Activated T-helper 2 cell treated with anti-CD3 and anti-CD28 coated beads, Interferon-gamma antibody, Interleukin-2, Interleukin-4, amounts not matched to agents 10 μg/mL and 5 μg/mL and 100 μg/mL, durations not matched to agents 14 hours and 24 hours and 36 hours (primary cell): ENCODE measurements at regions not wholly inside any gene's neighbourhood (a gene's known extent, or its start where the extent isn't known, plus 50 kb on each side); places are given as distances from the start of the nearest gene placed in this dataset.
"Not testable (repeated sequence)": the region's sequence is repeated elsewhere in the genome, so short reads cannot be mapped to it uniquely, and the experiment has no call there.

Experiments
- DNase-seq: peaks from one replicate; pipeline ENCODE4 v3.0.0; 2021; ENCODE audit warnings: low spot score
- H3K27ac Mint-ChIP-seq: one replicate; pipeline ENCODE4 v1.8.0; 2021; ENCODE audit warnings: mixed read lengths
- H3K27me3 Mint-ChIP-seq: one replicate; pipeline ENCODE4 v1.8.0; 2021; ENCODE audit warnings: low read depth, mixed read lengths
- H3K36me3 Mint-ChIP-seq: one replicate; pipeline ENCODE4 v1.8.0; 2021; ENCODE audit warnings: low read depth, mixed read lengths
- H3K4me1 Mint-ChIP-seq: one replicate; pipeline ENCODE4 v1.8.0; 2021; ENCODE audit warnings: low read depth, mixed read lengths
- H3K4me3 Mint-ChIP-seq: one replicate; pipeline ENCODE4 v1.8.0; 2021; ENCODE audit warnings: low read depth, mild to moderate bottlenecking, moderate library complexity, mixed read lengths
- H3K9me3 Mint-ChIP-seq: one replicate; pipeline ENCODE4 v1.8.0; 2021; ENCODE audit warnings: mixed read lengths
- intact Hi-C: fragments of 100-400 bp; cut with micrococcal nuclease; formaldehyde crosslinking; loops from one replicate; pipeline ENCODE4 v1.15.1; 2023

DNA sequence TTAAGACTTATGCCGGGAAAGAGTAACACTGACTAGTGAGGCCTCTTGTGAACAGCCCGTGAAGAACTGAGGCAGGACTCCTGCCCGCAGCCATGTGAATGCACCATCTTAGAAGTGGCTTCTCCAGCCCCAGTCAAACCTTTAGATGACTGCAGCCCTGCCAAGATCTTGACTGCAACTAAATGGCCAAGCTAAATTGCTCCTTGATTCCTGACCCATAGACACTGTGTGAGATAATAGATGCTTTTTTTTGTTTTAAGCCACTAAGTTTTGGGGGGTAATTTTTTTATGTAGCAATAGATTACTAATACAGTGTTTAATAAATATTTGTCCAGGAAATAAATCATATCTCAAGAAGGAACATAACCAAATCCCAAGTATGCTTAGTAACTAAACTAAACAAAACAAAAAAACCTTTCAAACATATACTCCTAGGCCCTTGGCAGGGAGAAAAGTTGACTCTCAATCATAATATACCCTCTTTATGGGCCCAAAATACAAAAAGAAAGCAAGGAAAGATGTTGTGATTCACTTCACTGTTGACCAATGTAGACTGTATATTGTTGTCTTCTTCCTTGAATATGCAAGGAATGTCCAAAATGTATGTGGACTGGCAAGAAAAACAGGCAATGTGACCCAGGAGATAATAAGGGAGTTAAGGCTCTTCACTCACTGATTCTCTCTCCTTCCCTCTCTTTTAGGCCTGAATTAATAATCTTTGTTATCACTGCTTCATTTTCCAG, 79.7 kb upstream of the ZNF366 start:
- no peaks in the 10 kb centered on the region for H3K27me3 Mint-ChIP-seq
- H3K27ac Mint-ChIP-seq, result no peak overlapping the region
- no peaks in the 10 kb centered on the region for H3K9me3 Mint-ChIP-seq
- intact Hi-C loops, result no loop called here
- no peaks in the 10 kb centered on the region for H3K4me1 Mint-ChIP-seq
- no peak overlapping the region for H3K4me3 Mint-ChIP-seq
- no peaks in the 10 kb centered on the region for H3K36me3 Mint-ChIP-seq
- no peak for DNase-seq

DNA sequence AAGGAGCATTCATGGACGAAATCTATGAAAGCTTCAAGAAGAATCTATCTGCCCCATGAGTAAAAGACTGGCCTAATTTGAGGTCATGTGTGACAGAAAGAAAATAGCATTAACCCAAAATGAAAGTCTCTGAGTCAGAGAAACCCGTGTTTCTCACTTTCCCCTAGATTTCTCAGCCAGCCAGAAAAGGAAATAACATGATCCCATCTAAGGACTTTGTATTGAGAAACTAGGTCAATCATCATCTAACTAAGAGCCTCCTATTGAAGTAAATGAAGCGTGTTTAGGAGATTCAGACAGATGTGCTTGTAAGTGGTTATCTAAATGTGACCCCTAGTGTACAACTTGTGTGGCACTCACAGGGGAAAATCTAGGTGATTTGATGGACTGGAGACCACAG, 77.3 kb upstream of the ZNF366 start:
- intact Hi-C loops, result no loop called here
- Mint-ChIP-seq H3K27ac (no peak overlapping the region), H3K4me1 (no peaks in the 10 kb centered on the region), H3K9me3 (no peaks in the 10 kb centered on the region), H3K27me3 (no peaks in the 10 kb centered on the region), H3K4me3 (no peak overlapping the region), H3K36me3 (no peaks in the 10 kb centered on the region)
- DNase-seq, result no peak

DNA sequence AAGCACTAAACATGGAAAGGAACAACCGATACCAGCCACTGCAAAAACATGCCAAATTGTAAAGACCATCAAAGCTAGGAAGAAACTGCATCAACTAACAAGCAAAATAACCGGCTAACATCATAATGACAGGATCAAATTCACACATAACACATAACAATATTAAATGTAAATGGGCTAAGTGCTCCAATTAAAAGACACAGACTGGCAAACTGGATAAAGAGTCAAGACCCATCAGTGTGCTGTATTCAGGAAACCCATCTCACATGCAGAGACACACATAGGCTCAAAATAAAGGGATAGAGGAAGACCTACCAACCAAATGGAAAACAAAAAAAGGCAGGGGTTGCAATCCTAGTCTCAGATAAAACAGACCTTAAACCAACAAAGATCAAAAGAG, 72.1 kb upstream of the ZNF366 start:
- H3K4me1 Mint-ChIP-seq, intact Hi-C loops, H3K27ac Mint-ChIP-seq, H3K4me3 Mint-ChIP-seq, H3K36me3 Mint-ChIP-seq, H3K9me3 Mint-ChIP-seq, DNase-seq, H3K27me3 Mint-ChIP-seq: not testable (repeated sequence)

DNA sequence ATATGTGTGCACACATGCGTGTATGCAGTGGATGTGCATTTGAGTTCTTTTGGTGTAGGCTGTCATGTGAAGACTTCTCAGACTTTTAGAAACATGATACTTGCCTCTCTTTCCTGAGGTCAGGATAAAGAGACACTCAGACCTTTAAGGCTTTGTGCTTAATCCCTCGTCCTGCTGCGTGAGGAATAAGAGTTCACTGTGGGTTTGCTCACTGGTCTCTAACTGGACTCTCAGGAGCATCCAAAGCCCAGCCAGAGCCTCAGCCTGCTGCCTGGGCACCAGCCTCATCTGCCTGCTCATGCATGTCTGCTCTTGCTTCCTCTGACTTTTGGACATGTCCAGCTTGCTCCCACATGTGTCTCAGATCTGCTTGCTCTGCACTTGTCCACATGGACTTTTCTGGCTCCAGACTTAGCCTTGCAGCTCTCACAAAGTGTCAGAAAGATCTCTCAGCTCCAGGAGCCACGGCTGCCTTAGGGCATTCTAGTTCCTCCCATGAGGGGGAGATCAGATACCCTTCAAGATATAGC, 65.1 kb upstream of the ZNF366 start:
- H3K4me3 Mint-ChIP-seq, result no peak overlapping the region
- H3K9me3 Mint-ChIP-seq, result no peaks in the 10 kb centered on the region
- intact Hi-C loops, result no loop called here
- no peak for DNase-seq
- H3K27me3 Mint-ChIP-seq, result peaks cover 6% of the 10 kb centered on the region
- H3K27ac Mint-ChIP-seq, result no peak overlapping the region
- no peaks in the 10 kb centered on the region for H3K36me3 Mint-ChIP-seq
- H3K4me1 Mint-ChIP-seq, result no peaks in the 10 kb centered on the region

DNA sequence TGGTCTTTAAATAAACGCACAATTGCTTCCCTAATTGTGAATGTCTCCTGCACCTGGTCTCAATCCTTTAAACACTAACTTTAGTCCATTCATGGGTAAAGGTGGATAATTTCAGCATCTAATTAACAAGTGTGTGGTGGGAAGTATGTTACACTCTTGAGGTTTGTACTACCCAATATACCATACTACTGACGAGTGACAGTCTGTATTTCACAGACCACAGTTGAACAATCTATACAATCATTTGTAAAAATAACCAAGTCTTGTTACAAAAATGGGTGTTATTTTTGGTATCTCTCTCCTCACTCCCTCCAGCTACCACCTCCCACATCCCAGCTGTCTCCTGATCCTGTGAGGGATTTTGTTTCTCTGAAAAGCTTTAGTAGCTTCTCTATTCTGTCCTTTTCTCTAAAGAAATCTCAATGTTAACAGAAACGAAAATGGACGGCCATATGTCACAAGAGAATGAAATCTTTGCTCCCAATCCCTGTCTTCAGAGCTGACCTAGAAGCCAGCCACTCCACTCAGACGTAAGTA, 62.3 kb upstream of the ZNF366 start:
- H3K27ac Mint-ChIP-seq, result no peak overlapping the region
- H3K4me1 Mint-ChIP-seq, result no peaks in the 10 kb centered on the region
- intact Hi-C loops, result no loop called here
- H3K36me3 Mint-ChIP-seq, result no peaks in the 10 kb centered on the region
- no peak overlapping the region for H3K4me3 Mint-ChIP-seq
- peaks cover 3% of the 10 kb centered on the region for H3K27me3 Mint-ChIP-seq
- no peak for DNase-seq
- H3K9me3 Mint-ChIP-seq, result no peaks in the 10 kb centered on the region

DNA sequence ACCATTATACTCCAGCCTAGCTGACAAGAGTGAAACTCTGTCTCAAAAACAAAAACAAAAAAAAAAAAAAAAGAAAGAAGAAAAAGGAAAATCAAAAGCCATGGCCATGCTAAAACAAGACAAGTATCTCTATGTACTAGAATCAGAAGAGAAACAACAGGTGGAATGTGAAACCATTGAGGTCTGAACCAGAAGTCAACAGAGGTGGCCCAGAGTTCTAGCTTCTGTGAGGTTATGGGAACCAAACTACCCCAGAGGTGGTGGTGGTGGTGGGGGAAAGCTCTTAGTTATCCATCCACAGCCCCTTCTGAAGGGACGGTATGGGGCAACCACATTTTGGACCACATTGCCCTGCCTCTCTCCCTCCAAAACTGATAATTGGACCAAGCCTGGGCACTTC, 59.5 kb upstream of the ZNF366 start:
- no peak overlapping the region for H3K4me3 Mint-ChIP-seq
- H3K9me3 Mint-ChIP-seq, result no peaks in the 10 kb centered on the region
- no peak overlapping the region for H3K27ac Mint-ChIP-seq
- H3K4me1 Mint-ChIP-seq, result no peaks in the 10 kb centered on the region
- no peak for DNase-seq
- peaks cover 5% of the 10 kb centered on the region for H3K27me3 Mint-ChIP-seq
- no peaks in the 10 kb centered on the region for H3K36me3 Mint-ChIP-seq
- intact Hi-C loops, result no loop called here

DNA sequence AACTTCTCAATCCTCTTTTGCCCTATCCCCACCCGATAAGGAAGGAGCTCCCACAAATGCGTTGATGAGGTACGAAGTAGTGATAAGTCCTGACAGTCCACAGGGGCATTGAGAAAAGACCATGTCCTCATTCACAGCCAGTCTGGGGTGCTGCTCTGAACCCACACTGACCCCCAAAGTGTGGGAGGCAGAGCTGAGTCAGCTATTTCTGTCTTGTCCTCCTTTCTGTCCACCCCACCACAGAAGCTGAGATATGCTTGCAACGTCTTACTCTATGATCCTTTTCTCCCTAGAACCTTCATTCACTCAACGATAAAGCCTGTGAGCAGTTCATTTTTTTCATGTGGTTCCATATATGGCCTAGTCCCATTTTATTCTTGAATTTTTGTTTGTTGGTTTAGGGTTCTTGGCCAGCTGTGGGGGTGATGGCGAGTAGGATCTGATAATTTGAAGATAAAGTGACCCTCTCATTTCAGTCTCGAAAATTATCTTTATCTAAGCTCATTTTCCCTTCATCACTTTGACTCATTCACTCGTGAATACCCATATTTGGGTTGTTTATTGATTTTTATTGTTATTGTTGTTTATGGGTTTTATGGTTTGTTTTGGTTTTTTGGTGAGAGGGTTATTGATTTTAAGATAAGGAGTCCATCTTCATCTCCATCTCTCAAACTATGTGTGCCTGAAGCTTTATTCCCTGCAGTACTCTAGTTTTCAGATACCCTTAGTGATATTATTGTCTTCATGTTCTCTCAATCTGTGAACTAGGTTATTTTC, 58.5 kb upstream of the ZNF366 start:
- Mint-ChIP-seq H3K9me3 (no peaks in the 10 kb centered on the region), H3K4me1 (no peaks in the 10 kb centered on the region), H3K4me3 (no peak overlapping the region), H3K36me3 (no peaks in the 10 kb centered on the region), H3K27me3 (peaks cover 5% of the 10 kb centered on the region), H3K27ac (no peak overlapping the region)
- no peak for DNase-seq
- intact Hi-C loops, result no loop called here

DNA sequence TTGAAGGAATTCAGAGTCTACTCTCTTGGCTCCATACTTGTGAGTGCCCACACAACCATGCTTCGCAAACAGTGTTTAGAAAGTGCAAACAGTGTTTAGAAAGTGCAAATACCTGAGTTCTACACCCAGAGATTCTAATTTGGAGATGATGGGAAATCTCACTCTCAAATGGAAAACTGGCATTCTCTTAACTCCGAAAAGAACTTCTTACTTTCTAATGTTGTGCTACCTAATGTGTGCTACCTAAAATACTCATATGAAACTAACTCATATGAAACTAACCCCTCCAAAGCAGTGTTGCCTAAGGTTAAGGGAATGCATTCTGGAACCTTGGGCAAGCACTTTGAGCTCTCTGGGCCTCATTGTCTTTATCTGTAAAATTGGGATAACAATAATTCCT, 55.5 kb upstream of the ZNF366 start:
- Mint-ChIP-seq H3K4me1 (peaks cover 9% of the 10 kb centered on the region), H3K27me3 (peaks cover 8% of the 10 kb centered on the region), H3K27ac (no peak overlapping the region), H3K4me3 (no peak overlapping the region), H3K9me3 (no peaks in the 10 kb centered on the region), H3K36me3 (no peaks in the 10 kb centered on the region)
- intact Hi-C loops, result no loop called here
- DNase-seq, result no peak

DNA sequence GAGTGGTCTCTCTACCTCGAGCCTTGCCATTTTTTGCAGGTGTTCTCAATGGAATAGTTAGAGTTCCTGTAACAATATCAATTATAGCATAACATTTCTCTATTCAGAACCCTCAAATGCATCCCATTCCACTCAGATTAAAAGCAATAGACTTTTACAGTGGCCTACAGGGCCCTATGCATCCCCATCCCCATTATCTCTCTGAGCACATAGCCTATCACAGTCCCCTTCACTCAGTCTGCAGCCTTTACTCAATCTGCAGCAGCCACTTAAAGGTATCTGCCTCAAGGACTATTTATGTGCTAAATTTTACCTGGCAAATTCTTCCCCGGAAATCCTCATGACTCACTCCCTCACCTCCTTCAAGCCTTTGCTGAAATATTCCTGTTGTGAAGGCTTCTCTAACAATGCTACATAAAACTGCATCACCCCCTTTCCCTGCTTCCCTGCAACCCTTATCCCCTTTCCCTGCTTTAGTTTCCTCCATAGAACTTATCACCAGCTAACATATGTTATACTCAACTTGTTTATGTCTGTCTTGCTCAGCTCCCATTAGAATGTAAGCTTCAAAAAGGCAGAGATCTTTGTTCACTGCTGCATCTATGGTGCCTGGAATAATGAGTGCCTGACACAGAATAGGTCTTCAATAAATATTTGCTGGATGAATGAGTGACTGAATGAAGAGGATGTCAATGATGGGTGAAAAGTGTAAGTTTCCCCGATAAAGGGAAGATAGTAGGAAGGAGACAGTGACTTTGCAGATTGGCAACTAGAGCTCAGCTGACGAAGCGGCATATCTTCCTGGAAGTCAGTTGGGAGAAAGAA, 54.1 kb upstream of the ZNF366 start:
- H3K4me1 Mint-ChIP-seq, result peaks cover 16% of the 10 kb centered on the region
- DNase-seq, result no peak
- intact Hi-C loops, result no loop called here
- H3K27me3 Mint-ChIP-seq, result peaks cover 17% of the 10 kb centered on the region
- H3K27ac Mint-ChIP-seq, result no peak overlapping the region
- H3K4me3 Mint-ChIP-seq, result no peak overlapping the region
- H3K9me3 Mint-ChIP-seq, result no peaks in the 10 kb centered on the region
- no peaks in the 10 kb centered on the region for H3K36me3 Mint-ChIP-seq

DNA sequence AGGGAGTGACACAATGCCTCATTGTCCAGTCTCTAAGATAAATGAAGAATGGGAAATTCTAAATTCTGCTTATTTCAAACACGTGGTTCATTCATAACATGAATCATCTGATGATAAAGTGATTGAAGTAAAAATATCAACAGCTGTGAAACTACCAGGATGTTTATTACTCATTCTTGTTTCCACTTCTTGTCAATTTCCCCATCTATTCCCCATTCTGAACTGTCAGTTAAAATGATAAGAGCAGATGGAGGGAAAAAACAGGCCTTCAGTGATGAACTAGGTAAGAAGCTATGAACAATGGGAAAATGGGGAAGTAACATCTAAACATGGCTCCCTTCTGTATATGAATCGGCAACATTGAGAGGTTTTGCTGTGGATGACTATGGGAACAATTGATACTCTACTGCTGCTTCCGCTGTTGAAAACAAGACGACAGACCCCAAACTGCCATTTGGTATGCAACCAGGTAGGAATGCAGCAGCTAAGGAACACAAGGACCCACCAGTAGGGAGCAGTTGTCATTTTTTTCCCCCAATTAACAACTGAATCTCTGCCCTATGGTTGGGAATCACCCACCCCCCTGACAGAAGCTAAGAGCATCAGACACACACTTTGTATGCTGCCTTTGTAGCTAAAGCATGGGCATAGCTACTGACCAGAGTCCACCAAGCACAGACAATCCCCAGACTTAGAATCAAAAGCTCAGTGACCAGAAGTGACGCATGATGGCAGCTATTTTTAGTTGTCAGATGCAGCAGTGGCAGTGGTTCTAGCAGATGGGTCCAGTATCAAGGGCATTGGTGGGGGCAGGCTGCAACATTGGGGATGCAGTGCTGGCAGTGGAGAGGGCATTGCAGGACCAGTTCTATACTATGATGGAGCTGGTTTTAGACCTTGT, 52.9 kb upstream of the ZNF366 start:
- peaks cover 21% of the 10 kb centered on the region for H3K4me1 Mint-ChIP-seq
- peaks cover 25% of the 10 kb centered on the region for H3K27me3 Mint-ChIP-seq
- H3K27ac Mint-ChIP-seq, result no peak overlapping the region
- no peak overlapping the region for H3K4me3 Mint-ChIP-seq
- no peaks in the 10 kb centered on the region for H3K36me3 Mint-ChIP-seq
- intact Hi-C loops, result no loop called here
- H3K9me3 Mint-ChIP-seq, result no peaks in the 10 kb centered on the region
- DNase-seq, result no peak

DNA sequence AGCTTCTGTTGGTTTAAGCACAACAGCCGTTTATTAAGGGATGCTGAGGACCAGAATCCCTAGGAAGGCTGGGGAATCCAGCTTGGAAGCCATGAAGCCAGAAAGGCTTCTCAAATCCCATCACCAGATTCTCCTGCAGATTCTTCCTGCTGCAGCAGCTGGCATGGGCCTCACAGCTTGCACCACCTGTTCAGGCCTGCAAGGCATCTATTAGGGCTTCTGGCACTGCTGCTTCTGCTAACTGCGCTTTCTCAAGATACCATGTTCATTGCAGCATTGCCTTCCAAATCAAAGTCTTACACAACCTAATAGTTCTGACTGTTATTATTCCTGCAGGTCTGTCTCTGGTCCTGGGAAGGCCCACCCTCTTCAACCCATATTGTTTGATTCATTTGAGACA, 51.2 kb upstream of the ZNF366 start:
- Mint-ChIP-seq H3K4me1 (peaks cover 21% of the 10 kb centered on the region), H3K4me3 (no peak overlapping the region), H3K27ac (no peak overlapping the region), H3K9me3 (no peaks in the 10 kb centered on the region), H3K27me3 (peaks cover 36% of the 10 kb centered on the region), H3K36me3 (no peaks in the 10 kb centered on the region)
- intact Hi-C loops, result no loop called here
- DNase-seq, result no peak

DNA sequence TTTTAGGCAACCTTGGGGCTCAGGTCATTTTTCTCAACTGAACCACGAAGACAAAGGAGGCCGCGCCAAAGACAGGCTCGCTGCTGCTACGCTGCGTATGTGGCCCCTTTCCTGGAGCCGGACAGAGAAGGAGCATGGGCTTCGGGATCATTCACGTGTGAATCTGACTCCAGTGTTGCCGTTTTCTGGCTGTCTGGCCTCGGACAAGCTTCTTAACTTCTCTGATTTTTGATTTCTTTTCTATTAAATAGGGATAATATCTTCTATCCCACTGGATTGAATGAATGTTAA, 50.8 kb upstream of the ZNF366 start:
- no peaks in the 10 kb centered on the region for H3K9me3 Mint-ChIP-seq
- no peaks in the 10 kb centered on the region for H3K36me3 Mint-ChIP-seq

More for the DNA sequence above, 50.8 kb upstream of the ZNF366 start:
- Mint-ChIP-seq H3K4me1 (peaks cover 21% of the 10 kb centered on the region), H3K4me3 (no peak overlapping the region), H3K27me3 (peaks cover 37% of the 10 kb centered on the region), H3K27ac (no peak overlapping the region)
- DNase-seq, result no peak
- intact Hi-C loops, result no loop called here
